Stimulated activated CD4-positive, alpha-beta T cell treated with anti-CD3 and anti-CD28 coated beads, Interleukin-2, amount 100 ng/mL, for 24 hours (primary cell): ENCODE measurements at regions not wholly inside any gene's neighbourhood (a gene's known extent, or its start where the extent isn't known, plus 50 kb on each side); places are given as distances from the start of the nearest gene placed in this dataset.
"Not testable (repeated sequence)": the region's sequence is repeated elsewhere in the genome, so short reads cannot be mapped to it uniquely, and the experiment has no call there.

ENCODE experiments used
- DNase-seq, 2 donors: peaks; one replicate each; pipeline ENCODE4 v3.0.0-alpha.2; 2020

- no peak for DNase-seq
These were observed 472.8 kb downstream of the PLCL1 start for GRCh38 chr2:198277181-198277580.

GRCh38 chr2:198273660-198274059 is 469.3 kb downstream of the PLCL1 start:
- no peak for DNase-seq

DNA sequence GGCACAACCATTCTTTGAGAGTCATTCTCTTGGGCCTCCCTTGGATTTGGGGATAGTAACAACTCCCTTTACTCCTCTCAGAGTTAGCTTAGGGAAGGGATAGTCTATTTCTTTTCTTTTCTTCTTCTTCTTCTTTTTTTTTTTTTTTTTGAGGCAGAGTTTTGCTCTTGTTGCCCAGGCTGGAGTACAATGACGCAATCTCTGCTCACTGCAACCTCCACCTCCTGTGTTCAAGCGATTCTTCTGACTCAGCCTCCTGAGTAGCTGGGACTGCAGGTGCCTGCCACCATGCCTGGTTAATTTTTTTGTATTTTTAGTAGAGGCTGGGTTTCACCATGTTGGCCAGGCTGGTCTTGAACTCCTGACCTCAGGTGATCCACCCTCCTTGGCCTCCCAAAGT is 465.8 kb downstream of the PLCL1 start:
- not testable (repeated sequence) for DNase-seq

GRCh38 chr2:198268519-198268918 is 464.1 kb downstream of the PLCL1 start:
- DNase-seq: no peak

DNA sequence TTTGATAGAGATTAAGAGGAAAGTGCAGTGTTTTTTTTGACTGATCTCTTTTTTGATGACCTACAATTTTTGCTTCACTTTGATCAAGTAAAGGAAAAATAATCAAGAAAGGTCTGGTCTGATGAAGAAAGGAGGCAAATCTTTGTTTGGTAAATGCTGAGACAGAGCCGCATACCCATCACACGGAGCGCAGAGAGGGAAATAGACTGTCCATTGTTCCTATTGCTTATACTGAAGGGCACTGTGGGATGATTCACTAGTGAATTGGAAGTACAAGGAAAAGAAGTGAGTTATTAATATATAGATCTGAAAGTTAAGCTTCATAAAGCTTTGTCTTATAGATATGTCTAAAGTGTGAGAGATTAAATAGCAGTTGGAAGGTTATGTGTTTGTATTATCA is 455.1 kb downstream of the PLCL1 start:
- DNase-seq: no peak

DNA sequence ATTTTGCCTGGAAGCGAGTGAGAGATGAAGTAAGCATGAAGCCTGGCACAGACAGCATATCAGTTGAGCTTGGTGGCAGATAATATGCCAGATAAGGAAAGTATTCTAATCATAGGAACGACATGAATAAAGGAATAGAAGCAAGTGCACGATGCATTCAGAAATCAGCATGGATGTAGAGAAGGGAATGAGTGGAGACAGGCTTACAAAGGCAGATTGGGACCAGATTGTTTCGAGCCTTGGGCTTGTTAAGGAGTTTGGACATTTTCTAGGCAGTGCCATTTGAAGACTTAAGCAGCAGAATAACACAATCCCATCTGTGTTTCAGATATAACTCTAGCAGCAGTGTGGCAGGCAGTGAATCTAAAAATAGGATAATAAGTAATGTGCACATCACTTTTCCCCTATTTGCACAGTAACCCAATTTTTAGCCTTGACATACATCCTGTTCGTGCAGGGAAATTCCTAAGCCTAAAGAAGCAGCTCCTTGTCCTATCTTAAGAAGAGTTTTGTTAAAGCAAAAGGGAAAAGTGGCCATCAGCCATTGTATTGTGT is 450.2 kb downstream of the PLCL1 start:
- DNase-seq: no peak

DNA sequence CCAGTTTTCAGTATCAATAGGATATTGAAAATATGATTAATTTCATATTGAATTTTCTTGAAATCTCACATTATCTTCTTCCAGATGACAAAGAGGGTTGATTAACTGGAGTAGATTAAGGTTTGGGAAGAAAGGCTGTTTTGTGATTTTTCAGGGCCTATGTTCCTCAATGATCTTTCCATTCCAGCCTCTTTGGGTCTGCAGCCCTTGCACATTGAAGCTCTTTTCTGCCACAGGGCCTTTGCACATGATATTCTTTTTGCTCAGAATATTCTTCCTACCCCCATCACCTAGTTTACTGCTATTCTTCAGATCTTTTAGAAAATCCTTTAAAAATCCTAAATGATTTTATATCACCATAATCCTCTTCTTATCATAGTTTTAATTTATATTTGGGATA is 449.6 kb downstream of the PLCL1 start:
- no peak for DNase-seq

GRCh38 chr2:198252472-198252871 is 448.1 kb downstream of the PLCL1 start:
- DNase-seq: no peak

DNA sequence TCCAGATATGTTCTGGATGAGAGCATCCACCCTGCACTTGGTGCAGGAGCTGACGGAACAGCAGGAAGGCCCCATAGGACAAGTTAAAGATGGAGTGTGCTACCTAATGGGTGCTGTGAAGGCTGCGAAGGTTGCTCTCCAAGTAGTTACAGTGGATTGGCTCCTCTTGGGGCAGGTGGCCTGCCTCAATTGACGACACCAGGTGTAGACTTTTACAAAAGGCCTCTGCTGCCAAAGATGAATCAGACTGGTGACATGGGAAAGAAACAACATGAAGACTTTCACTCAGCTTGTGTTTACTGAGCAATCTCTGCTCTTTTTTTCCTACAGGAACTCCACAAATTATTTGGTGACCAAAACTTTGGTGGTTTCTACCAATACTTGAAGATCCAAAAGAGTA is 437.7 kb downstream of the PLCL1 start:
- DNase-seq: no peak

DNA sequence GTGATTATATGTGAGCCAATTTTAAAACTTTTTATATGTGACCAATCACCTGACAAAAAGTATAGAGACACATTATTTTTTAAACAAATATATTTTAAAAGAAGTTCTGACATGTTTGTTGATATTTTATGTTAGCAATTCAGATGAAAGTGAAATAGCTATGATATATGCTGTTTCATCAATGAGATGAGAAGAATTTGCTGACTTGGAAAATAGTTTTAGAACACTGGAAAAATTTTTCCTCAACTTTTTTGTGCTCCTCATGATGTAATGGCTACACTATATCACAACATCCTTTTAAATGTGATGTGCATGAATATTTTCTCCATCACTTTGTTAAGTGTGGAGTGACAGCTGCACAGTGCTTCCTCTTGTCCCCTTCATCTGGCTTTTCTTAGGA is 434.0 kb downstream of the PLCL1 start:
- no peak for DNase-seq

DNA sequence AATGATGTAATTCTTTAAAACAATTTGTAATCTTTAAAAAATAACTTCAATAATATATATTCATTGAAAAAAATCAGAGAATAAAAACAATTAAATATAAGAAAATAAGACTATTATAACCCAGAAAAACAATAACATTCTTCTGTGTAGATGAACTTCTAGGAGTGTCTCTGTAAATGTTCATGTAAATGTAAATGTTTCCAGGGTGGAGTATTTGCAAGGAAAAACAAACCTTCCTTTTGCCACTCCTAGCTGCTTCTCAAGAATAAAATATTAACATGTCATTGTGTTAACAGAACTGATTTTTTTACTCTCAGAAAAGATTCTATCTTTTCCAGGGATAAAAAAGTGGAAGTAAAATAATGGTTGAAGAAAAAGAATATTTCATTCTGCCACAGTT is 431.9 kb downstream of the PLCL1 start:
- no peak for DNase-seq

DNA sequence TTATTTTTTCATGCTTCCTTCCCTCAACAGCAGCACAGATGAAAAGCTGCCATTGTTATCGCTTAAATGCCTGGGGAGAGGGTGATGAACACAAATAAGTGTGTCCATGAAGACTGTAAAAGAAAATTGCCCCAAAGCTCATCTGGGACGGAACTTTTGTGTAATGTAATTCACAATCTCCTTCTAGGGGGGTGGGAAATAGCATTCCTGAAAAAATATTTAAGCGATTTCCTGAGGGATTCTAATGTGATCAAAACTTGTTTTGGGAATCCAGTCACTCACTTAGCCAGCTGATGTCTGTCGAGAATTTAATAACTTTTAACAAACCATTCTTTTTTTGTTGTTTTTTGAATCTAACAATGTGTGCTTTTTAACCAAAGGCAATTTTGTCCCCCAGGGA is 427.9 kb downstream of the PLCL1 start:
- DNase-seq: no peak

DNA sequence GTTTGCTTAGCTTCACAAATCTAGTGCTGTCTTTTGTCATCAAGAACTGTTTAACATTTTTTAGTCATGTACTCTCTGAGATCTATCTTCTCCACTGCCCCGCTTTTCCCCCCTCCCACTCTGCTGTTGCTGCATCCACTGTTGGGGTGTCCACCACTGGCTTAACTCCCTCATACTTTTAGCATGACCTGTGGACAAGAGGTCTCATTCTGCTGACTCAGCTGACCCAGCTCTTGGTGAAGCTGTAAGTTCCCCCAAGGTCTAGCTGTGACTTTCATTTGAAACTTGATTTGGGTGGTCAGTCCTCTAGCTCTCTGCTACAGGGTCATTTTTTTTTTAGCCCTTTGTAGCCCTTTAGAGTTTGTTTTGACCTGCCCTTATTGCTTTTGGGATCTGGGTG is 427.2 kb downstream of the PLCL1 start:
- no peak for DNase-seq

DNA sequence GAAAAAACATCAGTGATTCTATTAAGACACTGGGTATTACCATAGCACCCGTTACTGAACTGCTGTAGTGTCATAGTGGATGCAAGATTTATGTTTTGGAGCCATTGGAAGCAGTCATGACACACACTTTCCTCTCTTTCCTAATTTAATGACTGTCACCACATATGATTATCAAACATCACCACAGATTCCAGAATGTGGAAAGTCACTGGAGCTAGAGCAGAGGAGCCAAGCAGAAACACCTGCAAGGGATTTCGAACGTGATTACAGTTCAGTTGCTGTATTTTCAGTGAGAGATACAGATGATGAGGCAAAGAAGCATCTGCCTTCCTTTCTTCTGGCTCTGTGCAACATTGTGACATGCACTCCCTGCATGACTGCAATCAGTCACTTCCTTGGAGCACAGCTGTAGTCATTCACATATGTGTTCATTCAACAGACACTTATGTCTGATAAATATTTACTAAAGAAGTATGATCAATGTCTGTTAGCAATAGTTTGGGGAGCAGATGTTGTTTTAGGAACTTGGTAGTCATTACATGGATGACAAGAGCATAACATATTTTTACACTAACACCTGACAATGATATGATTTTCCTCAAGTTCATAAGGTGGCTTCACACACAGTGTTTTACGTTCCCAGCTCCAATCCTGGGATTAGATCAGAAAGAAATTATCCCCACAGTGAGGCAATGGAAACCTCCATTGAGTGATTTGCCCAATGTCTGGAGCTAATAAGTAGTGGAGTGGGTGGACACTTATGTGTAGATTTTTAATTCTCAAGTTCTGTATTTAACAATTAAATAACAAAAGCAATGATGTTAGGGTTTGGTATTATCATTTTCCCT is 416.6 kb downstream of the PLCL1 start:
- DNase-seq: no peak

GRCh38 chr2:198219292-198219691 is 414.9 kb downstream of the PLCL1 start:
- no peak for DNase-seq

GRCh38 chr2:198214114-198214596 is 409.8 kb downstream of the PLCL1 start:
- DNase-seq: no peak

DNA sequence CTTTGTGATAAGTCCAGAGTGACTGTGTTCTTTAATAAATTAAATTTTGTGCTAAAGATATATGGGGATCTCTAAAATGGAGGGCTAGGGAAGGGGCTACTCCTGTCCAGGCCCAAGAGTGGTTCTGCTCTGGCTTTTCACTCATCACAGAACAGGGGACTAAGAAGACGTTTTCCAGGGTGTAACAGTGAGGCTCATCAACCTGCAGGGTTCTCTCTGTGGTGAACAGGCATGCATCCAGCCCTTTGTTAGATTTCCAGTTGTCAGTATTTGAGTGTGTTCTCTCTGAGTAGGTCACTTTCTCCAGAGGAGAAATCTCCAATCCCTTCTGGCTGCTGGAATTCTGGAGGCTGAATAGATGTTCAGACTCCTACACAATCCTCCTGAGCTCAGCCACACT is 408.9 kb downstream of the PLCL1 start:
- DNase-seq: no peak

- DNase-seq: no peak
These were observed 407.3 kb downstream of the PLCL1 start for GRCh38 chr2:198211706-198212105.

GRCh38 chr2:198203336-198204069 is 399.1 kb downstream of the PLCL1 start:
- DNase-seq: no peak
